HG03460 (cell line): ENCODE measurements at regions not wholly inside any gene's neighbourhood (a gene's known extent, or its start where the extent isn't known, plus 50 kb on each side); places are given as distances from the start of the nearest gene placed in this dataset.
"Not testable (repeated sequence)": the region's sequence is repeated elsewhere in the genome, so short reads cannot be mapped to it uniquely, and the experiment has no call there.

ENCODE experiments used
- ATAC-seq: cut with Tn5 transposase; IDR thresholded peaks from one replicate; pipeline ENCODE4 v1.9.1; 2021; ENCODE audit not compliant: unreplicated experiment

DNA sequence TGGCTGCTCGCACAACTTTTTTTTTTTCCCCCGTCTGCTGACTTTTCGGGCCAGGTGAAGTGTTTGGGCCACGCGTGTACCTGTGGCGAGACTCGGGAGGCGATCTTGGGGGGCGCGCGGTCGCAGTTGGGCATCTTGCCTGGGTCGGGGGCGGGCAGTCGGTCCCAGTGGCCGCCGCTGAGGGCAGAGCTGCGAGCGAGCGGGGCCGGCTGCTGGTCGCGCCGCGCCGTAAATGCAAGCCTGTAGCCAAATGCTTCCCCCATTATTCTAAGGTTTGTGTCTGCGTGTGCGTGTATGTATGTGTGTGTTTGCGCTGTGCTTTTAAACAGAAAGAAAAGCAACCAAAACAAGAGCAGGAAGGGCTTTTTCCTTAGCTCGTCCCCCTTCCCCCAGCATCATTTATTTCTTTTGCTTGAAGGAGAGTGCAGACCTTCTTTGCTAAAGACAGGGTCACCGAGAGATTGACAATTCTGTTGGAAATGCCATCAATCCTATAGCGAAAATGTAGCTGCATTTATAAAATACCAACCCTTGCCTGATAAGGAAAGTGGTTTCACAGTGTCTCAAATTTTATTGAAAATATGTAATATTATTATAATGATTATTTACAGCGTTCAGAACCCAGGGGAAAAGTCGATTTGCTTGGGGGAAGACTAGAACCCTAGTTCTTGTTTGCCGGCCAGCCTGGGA, 143.2 kb upstream of the ZNF536 start:
- no peak for ATAC-seq

DNA sequence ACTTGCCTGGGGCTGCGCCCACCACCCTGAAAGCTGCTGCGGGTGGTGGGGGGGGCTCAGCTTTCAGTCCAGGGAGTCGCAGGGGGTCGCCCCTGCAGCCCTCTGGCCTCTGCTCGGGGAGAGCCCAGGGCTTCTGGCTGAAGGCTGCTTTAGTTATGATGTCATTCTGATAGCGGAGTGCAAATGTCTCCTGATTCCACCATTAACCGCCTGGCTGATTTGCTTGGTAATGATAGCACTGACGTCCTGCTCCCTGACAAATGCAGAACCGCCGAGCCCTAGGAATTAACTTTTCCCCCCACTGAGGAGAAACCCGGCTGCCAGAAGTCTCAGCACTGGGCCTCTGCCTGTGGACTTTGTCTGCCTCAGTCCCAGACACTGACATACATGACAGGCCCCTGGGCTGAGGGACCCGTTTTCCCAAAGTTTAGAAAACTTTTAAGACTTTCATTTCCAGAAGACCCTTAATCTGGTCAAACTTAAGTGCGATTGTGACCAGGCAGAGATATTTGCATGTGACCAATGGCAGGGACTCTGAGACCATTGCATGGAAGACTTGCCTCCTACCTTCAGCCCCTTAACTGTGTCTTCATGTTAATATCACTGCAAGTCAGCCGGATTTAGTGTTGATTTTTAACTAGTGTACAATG, 142.5 kb upstream of the ZNF536 start:
- ATAC-seq: no peak

DNA sequence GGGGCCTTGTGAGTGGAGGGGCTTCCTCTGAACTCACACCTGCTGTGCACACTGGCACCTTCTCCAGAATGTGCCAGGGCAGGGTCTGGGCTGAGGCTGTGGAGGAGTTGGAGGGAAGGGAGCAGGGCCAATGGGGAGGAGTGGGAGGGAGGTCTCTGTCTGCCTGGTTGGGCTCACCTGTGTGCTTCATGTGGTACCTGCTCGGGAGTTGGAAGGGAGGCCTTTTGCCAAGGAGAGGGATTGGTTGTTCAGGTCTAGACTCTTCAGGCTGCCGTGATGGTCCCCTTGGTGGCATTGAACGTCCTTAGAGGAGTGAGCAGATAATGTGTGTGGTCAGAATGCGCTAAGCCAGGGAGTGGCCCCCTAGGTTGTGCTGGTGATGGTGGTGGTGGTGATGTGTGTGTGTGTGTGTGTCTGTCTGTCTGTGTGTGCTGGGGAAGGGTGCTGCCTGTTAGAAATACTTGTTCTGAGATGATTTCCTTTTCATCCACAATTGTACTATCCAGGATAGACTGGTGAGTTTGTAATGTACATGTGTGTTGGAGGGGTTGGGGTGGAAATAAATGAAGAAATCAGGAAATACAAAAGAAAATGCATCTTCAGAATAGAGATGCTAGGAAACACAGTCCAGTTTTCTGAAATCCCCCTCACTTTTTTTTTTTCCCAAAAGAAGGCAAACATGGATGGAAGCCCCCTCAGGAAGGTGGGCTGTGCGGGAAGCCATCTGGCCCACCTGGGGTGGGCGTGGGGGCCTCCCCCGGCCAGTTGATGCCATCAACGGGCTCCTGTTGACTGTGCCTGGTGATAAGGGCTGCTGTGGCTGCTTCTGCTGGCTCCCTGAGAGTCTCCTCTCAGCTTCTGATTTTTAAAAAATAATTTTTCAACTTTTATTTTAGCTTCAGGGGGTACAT, 140.5 kb upstream of the ZNF536 start:
- no peak for ATAC-seq

- ATAC-seq: no peak
Observed at GRCh38 chr19:30233375-30233774, 138.8 kb upstream of the ZNF536 start.

GRCh38 chr19:30235946-30236345, 136.2 kb upstream of the ZNF536 start:
- ATAC-seq: no peak

GRCh38 chr19:30236587-30236986, 135.6 kb upstream of the ZNF536 start:
- no peak for ATAC-seq

DNA sequence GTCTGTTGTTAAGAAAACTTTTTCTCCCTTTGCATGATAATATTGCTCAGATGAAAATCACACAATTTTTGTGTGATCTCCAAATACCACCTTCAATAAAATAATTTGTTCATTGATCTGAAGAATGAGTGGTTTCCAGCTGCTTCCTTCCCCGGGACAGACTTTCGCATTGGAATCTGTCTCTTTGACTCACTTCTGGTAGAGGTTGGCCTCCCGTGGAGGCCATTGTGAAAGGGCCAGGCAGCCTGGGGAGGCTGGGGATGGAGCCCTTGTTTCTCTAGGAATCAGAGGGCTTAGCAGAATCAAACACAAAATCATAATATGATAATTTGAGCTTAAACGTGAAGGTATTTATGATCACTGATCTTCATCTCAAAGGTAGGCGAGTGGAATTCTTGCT, 135.0 kb upstream of the ZNF536 start:
- ATAC-seq: no peak

DNA sequence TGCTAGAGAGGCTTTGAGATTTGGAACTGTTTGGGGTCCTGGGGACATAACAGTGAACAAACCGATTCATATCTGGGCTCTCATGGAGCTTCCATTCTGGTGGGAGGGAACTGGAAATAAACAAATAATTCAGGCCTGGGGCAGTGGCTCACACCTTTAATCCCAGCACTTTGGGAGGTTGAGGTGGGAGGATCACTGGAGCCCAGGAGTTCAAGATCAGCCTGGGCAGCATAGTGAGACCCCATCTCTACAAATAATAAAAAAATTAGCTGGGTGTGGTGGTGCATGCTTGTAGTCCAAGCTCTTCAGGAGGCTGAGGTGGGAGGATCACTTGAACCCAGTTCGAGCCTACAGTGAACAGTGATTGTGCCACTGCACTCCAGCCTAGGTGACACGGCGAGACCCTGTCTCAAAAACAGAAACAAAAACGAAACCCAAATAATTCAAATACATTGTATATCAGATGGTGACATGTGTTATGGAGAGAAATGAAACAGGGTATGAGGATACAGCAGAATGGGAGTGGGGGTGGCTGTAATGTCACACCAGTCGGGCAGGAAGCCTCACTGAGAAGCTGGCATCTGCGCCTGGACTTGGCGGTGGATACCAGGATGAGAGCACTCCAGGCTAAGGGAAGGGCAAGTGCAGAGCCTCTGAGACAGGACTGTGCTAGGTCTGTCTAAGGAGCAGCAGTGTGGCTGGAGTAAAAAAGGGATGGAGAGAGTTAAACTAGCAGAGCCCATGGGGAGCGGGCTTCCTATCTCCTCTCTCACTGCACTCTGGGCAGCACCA, 131.1 kb upstream of the ZNF536 start:
- ATAC-seq: no peak

- ATAC-seq: no peak
Observed at GRCh38 chr19:30244533-30244932, 127.7 kb upstream of the ZNF536 start.

DNA sequence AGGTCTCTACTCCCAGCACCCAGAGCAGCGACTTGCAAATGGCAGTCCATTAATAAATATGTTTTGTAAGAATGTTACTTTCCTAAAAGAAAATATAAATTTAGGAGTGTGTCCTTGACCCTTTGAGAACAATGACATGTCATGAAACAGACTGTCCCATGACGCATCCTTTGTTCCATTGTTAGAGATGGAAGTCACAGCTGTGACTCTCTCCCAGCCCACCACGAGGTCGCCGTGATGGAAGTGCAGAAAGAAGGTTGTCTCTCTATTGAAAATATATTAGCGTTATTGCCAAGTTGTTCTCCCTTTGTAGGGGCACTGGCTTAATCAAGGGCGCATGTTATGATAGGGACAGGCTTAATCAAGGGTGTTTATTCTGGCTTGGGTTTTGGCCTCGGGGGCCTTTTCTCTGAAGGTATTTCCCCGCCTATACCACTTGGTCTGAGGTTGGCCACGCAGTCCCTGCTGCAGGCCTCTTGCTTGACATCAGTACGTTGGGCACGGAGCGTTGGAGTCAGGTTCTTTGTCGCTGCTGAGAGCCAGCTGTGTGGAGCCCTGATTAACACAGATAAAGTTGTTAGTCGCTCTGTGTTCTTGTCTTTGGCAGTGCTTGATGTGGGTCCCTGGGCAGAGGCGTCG, 126.7 kb upstream of the ZNF536 start:
- no peak for ATAC-seq

DNA sequence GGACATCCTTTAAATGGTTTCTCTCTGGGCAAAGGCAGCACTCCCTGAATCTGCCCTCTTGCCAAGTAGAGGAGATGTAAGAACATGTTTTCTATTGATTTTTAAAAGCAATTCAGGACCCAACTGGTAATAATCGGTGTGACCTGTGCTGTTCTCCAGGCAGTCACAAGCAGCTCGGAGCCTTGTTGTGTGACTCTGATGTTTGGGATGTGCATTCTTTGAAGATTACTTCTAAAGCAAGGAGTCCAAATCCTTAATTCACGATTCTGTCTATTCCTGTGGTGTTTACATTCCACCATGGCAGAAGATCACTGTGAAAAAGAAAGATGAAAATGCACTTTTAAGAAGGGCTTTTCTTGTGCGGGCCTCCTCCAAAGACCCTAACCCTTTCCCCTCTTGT, 122.3 kb upstream of the ZNF536 start:
- no peak for ATAC-seq

- no peak for ATAC-seq
Observed at GRCh38 chr19:30252214-30252613, 120.0 kb upstream of the ZNF536 start.

GRCh38 chr19:30253581-30253996, 118.6 kb upstream of the ZNF536 start:
- ATAC-seq: no peak

DNA sequence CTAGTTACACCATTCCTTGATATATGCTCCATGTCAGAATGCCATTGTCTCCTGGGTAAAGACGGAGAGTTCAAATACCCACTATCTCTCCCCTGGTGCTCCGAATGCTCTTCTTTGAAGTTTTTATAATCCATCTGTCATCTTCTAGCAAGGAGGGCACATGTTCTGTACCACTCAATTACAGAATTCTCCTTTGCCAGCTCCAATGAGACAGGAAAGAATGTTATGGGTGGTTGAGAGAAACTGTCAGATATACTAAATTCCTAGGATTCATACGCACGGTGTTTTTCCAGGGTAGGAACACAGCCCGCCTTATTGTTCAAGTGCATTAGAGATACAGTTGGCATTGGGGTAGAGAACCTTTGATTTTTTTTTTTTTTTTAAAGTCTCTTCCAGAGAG, 118.0 kb upstream of the ZNF536 start:
- no peak for ATAC-seq

- no peak for ATAC-seq
Observed at GRCh38 chr19:30254789-30255188, 117.4 kb upstream of the ZNF536 start.

DNA sequence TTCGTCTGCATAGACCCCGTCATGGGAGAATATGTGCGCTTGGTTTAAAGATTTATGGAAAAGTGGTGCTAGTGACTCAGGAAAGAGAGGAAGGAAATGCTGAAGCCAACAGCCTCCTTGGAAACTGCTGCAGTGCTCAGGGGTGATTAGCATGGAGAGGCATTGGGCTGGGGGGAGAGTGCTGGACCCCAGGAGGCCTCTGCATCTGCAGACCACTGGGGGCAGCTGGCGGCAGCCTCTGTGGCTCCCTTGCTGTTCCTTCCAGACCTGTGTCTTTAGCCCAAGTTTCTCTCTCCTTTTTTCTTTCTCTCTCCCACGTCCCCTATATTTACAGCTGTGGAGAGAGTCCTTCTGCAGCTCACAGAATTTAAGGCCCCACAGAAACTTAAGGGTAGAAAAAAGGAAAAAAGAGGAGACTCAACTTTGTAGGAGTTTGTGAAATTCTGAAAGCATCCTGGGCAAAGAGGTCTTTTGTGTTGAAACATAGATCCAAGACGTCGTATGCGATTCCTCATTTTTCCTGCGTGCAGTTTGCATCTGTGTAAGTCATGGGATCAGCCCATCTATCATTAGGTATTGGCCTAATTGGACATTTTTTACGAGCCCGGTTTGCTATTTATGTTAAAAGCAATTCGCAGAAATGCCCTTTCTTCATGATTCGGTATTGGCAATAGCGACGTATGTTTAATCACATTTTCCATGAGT, 116.2 kb upstream of the ZNF536 start:
- ATAC-seq: no peak

DNA sequence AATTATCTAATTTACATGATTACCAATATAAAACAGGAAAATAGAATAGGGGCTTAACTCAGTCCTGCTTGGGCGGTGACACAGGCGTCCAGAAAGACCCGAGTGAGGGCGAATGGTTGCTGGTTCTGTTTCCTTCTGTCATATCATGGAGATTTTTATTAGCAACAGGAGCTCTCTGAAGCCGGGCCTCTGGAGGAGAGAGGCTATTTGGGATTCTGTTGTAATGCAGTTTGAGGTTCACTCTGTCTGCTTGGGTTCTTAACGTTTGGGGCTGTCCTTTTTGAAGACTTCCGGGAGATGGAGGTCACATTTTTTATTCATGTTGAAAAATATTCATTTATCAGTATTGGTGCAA, 115.7 kb upstream of the ZNF536 start:
- ATAC-seq: no peak

- no peak for ATAC-seq
Observed at GRCh38 chr19:30263830-30264381, 108.3 kb upstream of the ZNF536 start.

- ATAC-seq: not testable (repeated sequence)
Observed at GRCh38 chr19:30265918-30266317, 106.3 kb upstream of the ZNF536 start.

DNA sequence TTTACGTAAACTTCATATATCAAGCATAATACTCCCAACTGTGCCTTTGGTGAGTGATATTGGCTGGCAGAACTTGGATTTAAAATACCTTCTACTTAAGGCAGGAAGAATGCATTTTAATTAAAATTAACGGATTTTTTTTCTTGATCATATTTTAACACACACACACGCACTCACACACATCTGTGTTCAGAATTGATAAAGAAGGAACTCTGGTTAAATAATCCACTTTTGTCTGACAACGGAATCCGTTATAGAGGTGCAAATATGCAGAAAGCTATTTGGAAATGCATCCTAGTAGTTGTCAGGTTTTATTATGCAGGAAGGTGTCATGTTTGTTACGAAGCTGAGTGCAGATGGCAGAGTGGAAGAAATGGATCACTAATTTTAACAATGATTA, 105.5 kb upstream of the ZNF536 start:
- ATAC-seq: no peak
